IPS DF 6.9 (cell line): ENCODE measurements at regions not wholly inside any gene's neighbourhood (a gene's known extent, or its start where the extent isn't known, plus 50 kb on each side); places are given as distances from the start of the nearest gene placed in this dataset.

Source experiments
- DNase-seq: peaks from one replicate; pipeline ENCODE4 v3.0.0-alpha.2; 2013; ENCODE audit warnings: low read depth, low spot score
- H3K27ac ChIP-seq: one replicate; pipeline ENCODE4 v1.5.1; 2013; ENCODE audit warnings: low read length, control low read depth
- H3K27me3 ChIP-seq: 2 replicates; pipeline ENCODE4 v1.6.1; 2013; ENCODE audit warnings: mild to moderate bottlenecking, low read length; ENCODE audit not compliant: control insufficient read depth, insufficient read depth
- H3K36me3 ChIP-seq: 2 replicates; pipeline ENCODE4 v1.6.1; 2013; ENCODE audit warnings: low read length; ENCODE audit not compliant: control insufficient read depth, insufficient read depth
- H3K4me1 ChIP-seq: 2 replicates; pipeline ENCODE4 v1.6.1; 2013; ENCODE audit warnings: low read length; ENCODE audit not compliant: control insufficient read depth, insufficient read depth
- H3K4me3 ChIP-seq: 2 replicates; pipeline ENCODE4 v1.5.1; 2013; ENCODE audit warnings: mild to moderate bottlenecking, low read length
- H3K9me3 ChIP-seq: 2 replicates; pipeline ENCODE4 v1.6.1; 2013; ENCODE audit warnings: low read length, inconsistent platforms; ENCODE audit not compliant: control insufficient read depth, insufficient read depth
- WGBS: extraction: QIAGEN DNeasy Blood & Tissue Kit; methylation state at CpG from one replicate; pipeline ENCODE4 v1.1.7; 2013; ENCODE audit warnings: mixed read lengths, missing lambda C conversion rate; ENCODE audit not compliant: insufficient read length, insufficient coverage; 5-methylcytosine and 5-hydroxymethylcytosine counted together

DNA sequence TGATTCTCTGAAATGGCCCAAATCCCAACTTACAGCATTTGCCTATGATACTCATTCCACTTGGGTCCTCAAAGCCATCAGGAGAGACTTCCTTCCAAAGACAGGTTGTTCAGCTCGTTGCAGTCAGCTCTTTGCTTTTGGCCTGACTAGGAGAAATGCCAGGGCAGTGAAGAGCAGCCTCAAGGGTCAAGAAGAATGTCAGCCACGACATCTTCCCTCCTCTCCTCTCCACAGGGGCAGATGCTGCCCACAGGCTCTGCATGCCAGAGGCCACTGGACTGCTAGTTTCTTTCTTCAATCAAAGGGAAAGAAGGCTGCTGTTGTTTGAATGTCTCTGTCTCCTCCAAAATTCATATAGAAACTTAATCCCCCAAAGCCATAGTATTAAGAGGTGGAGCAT lies 201.7 kb upstream of the PFN2 start:
- Histone ChIP-seq H3K9me3 (no peaks in the 10 kb centered on the region), H3K27me3 (no peaks in the 10 kb centered on the region), H3K4me3 (no peak overlapping the region), H3K36me3 (no peaks in the 10 kb centered on the region), H3K27ac (no peak overlapping the region), H3K4me1 (no peaks in the 10 kb centered on the region)
- DNase-seq, result no peak
- WGBS, result no CpG with 5 or more reads among the region's 2 CpGs

DNA sequence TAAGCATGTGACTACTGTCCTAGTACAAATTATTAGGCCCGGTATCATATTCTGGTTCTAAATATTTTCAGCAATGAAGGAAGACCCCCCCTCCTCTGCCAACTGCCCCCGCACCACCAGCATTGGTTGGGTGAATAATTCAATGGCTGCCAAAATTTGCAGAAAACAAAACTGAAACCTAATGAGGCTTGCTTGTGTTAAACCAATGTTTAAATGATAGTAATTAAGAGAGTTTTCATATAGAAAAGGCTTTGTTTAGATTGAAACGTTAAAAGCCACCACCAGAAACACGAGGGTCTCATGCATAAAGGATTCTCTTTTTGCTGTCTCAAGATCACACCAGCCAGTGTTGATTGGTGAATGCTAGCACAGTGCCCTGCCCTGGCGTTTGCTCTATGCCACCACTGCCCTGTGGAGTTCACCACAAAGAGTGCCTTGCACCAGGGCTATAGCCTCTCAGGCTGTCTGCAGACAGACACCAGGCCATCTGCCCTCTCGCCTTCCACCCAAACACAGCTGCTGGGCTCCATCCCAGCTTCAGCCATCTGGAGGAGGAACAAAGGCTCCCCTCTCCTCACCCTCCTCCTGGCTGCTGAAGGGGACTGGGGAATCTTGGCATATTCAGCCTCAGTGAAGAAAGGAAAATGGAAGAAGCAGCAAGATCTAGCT lies 200.3 kb upstream of the PFN2 start:
- H3K9me3 ChIP-seq, result no peaks in the 10 kb centered on the region
- no peak for DNase-seq
- 100% methylated on average over 1 of the region's 6 CpGs for WGBS
- H3K27me3 ChIP-seq, result no peaks in the 10 kb centered on the region
- H3K36me3 ChIP-seq, result no peaks in the 10 kb centered on the region
- no peak overlapping the region for H3K4me3 ChIP-seq
- no peak overlapping the region for H3K27ac ChIP-seq
- H3K4me1 ChIP-seq, result no peaks in the 10 kb centered on the region

DNA sequence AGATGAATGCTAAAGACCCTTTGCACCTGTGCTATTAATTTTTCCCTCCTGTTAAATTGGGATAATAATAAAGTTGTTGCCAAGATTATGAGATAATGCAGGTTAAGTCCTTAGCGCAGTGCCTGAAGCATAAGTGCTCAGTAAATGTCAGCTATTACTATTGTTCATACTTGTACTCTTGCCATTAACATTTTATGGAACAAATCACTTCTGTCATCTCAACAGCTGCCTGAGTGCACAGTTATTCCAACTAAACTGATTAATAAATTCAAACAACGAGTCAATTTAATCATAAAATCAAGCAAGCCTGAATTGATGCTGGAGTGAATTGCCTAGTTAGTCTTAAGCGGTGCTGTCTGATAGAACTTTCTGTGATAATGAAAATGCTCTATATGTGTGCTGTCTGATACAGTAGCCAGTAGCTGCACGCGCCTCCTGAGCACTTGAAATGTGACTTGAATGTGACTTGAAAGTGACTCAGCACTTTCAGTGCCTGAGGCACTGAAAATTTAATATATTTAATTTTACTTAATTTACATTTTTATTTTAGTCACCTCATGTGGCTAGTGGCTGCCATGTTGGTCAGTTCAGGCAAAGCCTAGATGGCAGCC lies 198.7 kb upstream of the PFN2 start:
- Histone ChIP-seq H3K36me3 (no peaks in the 10 kb centered on the region), H3K4me1 (no peaks in the 10 kb centered on the region), H3K9me3 (no peaks in the 10 kb centered on the region), H3K27me3 (no peaks in the 10 kb centered on the region), H3K27ac (no peak overlapping the region), H3K4me3 (no peak overlapping the region)
- WGBS, result no CpG with 5 or more reads among the region's 5 CpGs
- DNase-seq, result no peak

DNA sequence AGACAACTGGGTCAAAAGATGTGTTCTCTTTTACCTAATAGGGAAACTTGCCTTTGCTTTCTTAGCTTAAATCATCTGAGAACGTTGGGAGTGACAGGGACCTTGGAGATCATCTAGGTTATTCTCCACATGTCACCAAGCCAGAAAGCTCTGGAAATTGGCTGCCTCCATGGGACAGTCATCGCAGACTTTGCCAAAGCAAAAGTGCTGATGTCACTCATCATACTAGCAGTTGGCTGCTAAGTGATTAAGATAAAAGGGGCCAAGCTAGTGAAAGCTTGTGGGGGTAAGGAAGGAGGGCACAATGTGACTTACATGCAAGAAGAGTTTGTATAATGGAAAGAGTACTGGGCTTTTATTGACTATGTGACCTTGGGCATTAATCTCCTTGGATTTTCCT lies 198.0 kb upstream of the PFN2 start:
- Histone ChIP-seq H3K4me3 (no peak overlapping the region), H3K4me1 (no peaks in the 10 kb centered on the region), H3K9me3 (no peaks in the 10 kb centered on the region), H3K27me3 (no peaks in the 10 kb centered on the region), H3K36me3 (no peaks in the 10 kb centered on the region), H3K27ac (no peak overlapping the region)
- no peak for DNase-seq
- WGBS, result no CpG with 5 or more reads among the region's 2 CpGs

DNA sequence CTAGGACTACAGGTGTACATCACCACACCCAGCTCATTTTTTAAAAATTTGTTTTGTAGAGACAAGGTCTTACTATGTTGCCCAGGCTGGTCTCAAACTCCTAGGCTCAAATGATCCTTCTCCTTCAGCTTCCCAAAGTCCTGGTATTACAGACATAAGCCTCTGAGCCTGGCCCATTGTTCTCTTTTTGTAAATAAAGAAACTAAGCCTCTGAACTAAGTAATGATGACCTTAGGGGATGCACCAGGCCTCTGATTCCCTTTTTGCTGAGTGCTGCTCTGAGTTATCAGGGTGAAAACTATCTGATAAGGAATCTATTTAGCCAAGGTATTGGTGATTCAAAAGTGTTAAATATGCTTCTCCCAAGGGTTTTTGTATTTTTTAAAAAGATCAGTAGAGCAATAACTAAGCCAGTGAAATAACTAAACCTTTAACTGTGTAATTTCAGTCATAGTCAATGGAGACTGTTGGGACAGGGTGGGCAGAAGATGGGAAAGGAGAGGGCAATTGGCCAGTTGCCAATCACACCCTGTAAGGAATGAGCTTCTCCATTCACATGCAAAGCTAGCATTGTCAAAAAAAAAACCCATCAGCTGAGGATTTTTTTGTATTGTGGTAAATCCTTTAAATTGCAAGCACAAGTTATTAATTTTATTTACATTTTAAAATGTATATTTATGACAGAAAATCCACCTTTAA lies 194.8 kb upstream of the PFN2 start:
- H3K9me3 ChIP-seq, result no peaks in the 10 kb centered on the region
- no peaks in the 10 kb centered on the region for H3K36me3 ChIP-seq
- no peak for DNase-seq
- no peak overlapping the region for H3K27ac ChIP-seq
- H3K27me3 ChIP-seq, result no peaks in the 10 kb centered on the region
- H3K4me1 ChIP-seq, result no peaks in the 10 kb centered on the region
- no peak overlapping the region for H3K4me3 ChIP-seq

DNA sequence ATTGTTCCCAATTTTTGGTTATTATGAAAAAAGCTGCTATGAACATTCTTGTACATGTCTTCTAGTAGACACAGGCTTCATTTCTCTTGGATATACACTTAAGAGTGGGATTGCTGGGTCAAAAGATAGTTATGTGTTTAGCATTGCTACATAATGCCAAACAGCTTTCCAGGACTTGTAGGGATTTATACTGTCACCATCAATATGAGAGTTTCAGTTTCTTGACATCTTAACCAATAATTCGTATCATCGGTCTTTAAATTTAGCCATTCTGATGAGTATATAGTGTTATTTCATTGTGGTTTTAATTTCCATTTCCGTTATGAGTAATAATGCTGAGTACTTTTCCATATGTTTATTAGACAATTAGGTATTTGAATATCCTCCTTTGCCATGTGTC lies 190.3 kb upstream of the PFN2 start:
- H3K4me3 ChIP-seq, result no peak overlapping the region
- WGBS, result no CpG with 5 or more reads among the region's 3 CpGs
- H3K27ac ChIP-seq, result no peak overlapping the region
- H3K27me3 ChIP-seq, result no peaks in the 10 kb centered on the region
- H3K9me3 ChIP-seq, result no peaks in the 10 kb centered on the region
- no peak for DNase-seq
- H3K4me1 ChIP-seq, result no peaks in the 10 kb centered on the region
- H3K36me3 ChIP-seq, result no peaks in the 10 kb centered on the region

DNA sequence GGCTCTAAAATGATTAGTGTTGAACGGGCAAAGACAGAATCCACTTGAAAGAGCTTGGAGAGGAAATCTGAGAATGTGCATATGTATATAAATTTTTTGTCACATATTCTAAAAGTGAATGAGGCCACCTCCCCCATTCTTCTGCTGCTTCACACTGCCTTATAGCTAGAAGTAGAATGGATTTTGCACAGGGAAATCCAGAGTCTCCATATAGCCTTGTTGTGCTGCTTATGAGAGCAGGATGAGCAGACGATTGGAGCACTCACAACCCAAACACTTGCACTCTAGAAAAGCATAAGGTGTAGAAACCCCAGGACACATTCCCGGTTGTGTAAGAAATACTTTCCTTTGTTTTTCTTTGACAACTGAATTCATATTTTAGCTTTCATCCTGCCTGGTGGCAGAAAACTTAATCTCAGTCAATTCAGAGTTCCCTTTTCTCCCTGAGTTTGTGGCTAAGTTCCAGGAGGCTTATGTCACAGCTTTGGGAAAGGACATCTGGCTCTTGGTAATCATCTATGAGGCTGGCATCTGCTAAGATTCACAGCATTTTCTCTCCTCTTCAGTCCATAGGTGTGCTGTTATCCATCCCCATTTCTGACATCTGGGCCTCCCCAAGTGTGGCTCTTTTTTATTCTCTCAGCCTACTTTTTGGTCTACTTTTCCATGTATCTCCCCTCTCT lies 188.4 kb upstream of the PFN2 start:
- Histone ChIP-seq H3K27ac (no peak overlapping the region), H3K9me3 (no peaks in the 10 kb centered on the region), H3K4me3 (no peak overlapping the region), H3K4me1 (no peaks in the 10 kb centered on the region), H3K36me3 (no peaks in the 10 kb centered on the region), H3K27me3 (no peaks in the 10 kb centered on the region)
- WGBS, result no CpG with 5 or more reads among the region's 3 CpGs
- DNase-seq, result no peak

DNA sequence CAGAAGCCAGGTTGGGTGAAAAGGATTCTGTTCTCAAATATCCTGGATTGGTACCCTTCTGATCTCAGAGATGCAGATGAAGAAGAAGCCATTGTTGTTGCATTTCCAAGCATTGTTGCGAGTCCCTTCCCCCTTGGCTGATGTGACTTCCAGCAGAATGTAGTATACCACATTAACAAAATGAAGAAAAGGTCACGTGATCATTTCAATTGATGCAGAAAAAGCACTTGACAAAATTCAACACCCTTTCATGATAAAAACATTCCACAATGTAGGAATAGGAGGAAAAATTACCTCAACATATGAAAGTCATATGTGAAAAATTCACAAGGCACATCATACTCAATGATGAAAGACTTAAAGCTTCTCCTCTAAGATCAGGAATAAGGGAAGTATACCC lies 181.9 kb upstream of the PFN2 start:
- no peaks in the 10 kb centered on the region for H3K9me3 ChIP-seq
- no peak overlapping the region for H3K27ac ChIP-seq
- no peak for DNase-seq
- H3K4me1 ChIP-seq, result no peaks in the 10 kb centered on the region
- H3K27me3 ChIP-seq, result no peaks in the 10 kb centered on the region
- no CpG with 5 or more reads among the region's 2 CpGs for WGBS
- no peak overlapping the region for H3K4me3 ChIP-seq
- no peaks in the 10 kb centered on the region for H3K36me3 ChIP-seq

DNA sequence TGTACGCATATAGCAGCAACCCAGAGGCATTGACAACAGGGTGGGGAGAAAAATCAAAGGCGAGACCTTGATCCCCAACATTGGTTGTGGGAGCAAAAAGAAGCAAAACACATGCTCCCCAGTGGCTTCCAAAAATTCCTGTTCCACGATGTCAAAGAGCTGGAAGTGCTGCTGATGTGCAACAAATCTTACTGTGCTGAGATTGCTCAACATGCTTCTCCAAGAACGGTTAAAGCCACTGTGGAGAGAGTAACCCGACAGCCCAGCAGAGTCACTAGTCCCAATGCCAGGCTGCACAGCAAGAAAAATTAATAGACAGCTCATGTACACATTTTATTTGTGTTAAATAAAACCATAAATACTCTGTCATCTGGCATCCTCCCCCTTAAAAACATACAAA lies 179.9 kb upstream of the PFN2 start:
- no peak overlapping the region for H3K27ac ChIP-seq
- DNase-seq, result no peak
- no peaks in the 10 kb centered on the region for H3K27me3 ChIP-seq
- no peak overlapping the region for H3K4me3 ChIP-seq
- no peaks in the 10 kb centered on the region for H3K9me3 ChIP-seq
- WGBS, result no CpG with 5 or more reads among the region's 5 CpGs
- H3K4me1 ChIP-seq, result 0 out of 2 replicates have a peak, but pooled peaks cover under 1% of the 10 kb centered on the region
- no peaks in the 10 kb centered on the region for H3K36me3 ChIP-seq

DNA sequence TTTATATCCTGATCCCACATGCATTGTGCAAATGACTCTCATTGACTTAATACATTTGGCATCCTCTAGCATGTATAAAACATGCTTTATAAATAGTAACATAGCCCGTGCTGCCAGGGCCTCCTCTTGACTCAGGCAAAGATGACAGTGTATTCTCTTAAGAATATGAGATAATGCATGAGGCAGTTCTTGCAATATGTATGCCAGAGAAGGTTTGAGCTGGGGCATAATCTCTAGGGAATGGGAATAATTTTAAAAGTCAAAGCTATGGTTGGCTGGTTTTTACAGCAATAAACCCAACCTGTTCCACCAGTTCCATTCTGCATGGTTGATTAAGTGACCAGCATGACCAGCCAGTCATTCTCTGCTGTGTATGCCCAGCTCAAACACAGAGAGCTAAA lies 179.0 kb upstream of the PFN2 start:
- Histone ChIP-seq H3K4me3 (no peak overlapping the region), H3K9me3 (no peaks in the 10 kb centered on the region), H3K27ac (no peak overlapping the region), H3K27me3 (no peaks in the 10 kb centered on the region), H3K4me1 (0 out of 2 replicates have a peak, but pooled peaks cover 1% of the 10 kb centered on the region), H3K36me3 (no peaks in the 10 kb centered on the region)
- WGBS, result no CpG with 5 or more reads among the region's 1 CpG
- no peak for DNase-seq
